ENCODE measurements at regions not wholly inside any gene's neighbourhood (a gene's known extent, or its start where the extent isn't known, plus 50 kb on each side); places are given as distances from the start of the nearest gene placed in this dataset.

- DNase-seq, result no peak
Observed at GRCh38 chr18:65124633-65125032, 626.2 kb upstream of the CDH7 start.

- no peak for DNase-seq
Observed at GRCh38 chr18:65103864-65104263, 646.9 kb upstream of the CDH7 start.

GRCh38 chr18:65093346-65093745 is 657.5 kb upstream of the CDH7 start:
- no peak for DNase-seq

DNA sequence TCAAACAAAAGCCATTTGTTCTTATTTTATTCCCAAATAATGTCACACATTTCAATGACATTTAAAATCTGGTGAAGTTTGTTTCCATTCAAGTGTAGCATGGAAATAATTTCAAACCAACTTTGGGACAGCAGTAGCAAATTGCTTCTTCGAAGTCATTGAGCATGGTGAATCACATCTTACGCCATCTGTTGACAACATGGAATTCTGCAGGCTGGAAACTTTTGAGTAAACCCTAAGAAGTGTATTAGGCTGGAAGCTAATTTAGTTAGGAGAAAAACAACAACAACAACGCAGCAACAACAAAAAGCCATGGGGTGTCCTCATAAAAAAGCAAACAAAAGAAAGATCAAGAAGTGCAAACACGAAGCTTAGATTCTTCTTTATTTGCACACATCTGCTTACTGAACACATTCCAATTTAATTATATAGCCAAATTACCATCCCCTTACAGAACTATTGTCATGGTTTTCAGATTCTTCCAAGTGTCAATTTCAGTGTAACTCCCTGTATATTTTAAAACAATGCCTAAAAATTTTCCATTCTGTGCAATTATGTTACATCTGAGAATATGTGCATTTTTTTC is 659.0 kb upstream of the CDH7 start:
- peak; percentile 36 for DNase-seq

GRCh38 chr18:65082907-65083306 is 667.9 kb upstream of the CDH7 start:
- no peak for DNase-seq

GRCh38 chr18:65081786-65082185 is 669.0 kb upstream of the CDH7 start:
- DNase-seq, result no peak

- no peak for DNase-seq
Observed at GRCh38 chr18:65073060-65073550, 677.7 kb upstream of the CDH7 start.

DNA sequence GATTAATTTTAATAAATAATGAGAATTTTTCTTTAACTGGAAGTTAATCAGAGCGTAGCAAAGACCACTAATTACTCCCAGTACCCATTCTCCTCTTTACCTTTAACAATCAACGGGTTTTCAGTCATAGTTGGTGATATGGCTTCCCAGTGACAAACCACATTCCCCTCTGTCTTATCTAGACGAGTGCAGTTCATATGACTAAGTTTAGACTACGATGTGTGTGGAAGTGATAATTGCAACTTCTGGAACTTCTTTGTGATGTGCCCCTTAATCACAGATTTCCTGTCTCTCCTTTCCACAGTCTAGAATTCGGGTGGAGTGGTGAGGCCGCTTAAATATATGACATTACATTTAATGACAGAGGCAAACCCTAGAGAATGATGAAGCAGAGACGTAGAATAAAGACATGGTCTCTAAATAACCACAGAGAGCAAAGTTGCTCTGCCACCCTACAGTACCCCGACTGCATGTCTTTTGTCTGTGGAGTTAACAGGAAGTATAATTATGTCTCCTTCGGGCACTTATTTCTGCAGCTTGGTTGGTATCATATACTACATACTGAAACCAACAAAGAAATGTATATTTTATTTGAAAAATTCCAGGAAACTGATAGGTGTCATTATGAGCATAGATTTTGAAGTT is 693.3 kb upstream of the CDH7 start:
- DNase-seq, result no peak

- no peak for DNase-seq
Observed at GRCh38 chr18:65056575-65056974, 694.2 kb upstream of the CDH7 start.

DNA sequence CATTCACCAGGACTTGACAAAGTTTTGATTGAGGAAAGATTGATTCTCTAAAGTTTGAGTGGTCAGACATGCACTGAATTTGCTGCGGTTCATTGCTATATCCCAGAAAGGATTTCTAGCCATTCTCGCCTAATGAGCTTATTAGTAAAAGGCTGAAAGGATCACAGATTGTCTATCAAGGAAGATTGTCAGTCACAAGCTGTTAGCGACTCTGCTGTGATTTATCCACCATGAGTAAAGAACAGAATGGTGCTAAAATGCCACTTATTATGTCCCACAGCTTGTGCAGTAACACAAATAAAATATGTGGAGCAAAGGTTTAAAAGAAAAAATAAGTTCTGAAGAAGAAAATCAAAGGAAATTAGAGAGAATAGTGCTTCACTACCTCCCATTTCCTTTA is 701.2 kb upstream of the CDH7 start:
- DNase-seq, result no peak

DNA sequence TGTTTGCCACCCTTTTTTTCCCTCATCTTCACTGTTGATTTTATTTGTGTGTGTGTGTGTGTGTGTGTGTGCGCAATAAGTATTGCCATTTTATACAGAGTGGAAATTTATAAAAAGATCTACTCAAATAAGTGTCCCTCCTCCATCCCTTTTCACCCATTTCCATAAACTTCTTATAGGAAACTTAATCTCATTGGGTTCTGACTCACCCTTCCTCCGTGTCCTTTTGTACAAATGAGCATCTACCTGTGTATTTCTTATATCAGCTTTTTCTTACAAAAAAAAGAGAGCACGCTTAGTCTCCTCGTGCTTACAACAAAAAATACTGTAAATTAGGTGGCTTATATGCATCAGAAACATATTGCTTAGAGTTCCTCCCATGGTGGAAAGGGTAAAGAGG is 711.2 kb upstream of the CDH7 start:
- no peak for DNase-seq

DNA sequence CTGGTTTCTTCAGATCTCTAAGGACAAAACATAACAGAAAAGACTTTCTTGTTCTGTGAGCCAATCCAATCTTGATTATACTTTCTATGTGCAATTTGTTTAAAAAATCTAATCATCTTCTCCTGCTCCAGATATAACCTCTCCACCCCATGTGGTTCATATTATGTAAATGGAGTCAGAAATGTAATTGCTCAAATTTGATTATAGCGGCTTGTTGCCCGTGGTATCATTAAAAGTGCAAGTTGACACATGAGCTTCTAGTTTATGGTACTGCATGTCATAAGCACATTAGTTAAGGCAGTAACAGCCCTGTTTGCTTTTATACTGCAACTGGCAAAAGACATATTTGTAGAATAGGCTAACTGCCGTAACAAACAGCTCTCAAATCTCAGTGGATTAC is 715.1 kb upstream of the CDH7 start:
- no peak for DNase-seq

DNA sequence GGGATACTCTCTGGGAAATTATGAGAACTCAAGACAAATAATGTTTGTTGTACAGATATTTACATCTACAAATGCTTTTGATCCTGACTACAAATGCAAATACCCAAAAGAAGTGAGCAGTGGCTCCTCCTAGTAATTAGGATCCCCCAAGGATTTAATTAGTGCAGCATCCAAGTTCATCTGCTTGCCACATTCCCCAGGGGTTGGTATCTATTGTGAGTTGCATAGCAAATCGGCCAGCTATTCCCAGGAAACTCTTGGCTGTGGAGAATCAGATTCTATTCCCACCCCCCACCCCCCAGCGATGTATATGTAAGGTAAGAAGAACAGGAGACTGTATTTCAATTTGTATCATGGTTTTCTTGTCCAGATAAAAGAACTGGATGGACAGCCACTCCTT is 725.1 kb upstream of the CDH7 start:
- no peak for DNase-seq

- no peak for DNase-seq
Observed at GRCh38 chr18:65021021-65021420, 729.8 kb upstream of the CDH7 start.

DNA sequence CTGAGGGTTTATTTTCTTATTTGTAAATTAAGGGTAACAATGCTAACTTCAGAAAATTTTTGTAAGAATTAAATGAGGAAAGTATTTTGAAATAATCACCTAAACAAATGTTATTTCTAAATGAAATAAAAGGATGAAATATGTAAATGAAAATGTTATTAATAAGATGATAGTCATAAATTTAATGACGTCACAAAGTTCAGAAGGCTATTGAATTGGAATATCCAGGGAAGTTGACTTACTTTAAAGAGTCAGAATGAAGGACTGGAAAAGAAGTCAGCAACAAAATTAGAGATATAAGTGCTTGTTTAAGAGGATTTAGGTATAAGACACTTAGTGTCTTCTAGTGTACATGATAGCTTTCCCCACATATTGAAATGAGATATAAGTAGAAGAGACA is 732.6 kb upstream of the CDH7 start:
- no peak for DNase-seq

DNA sequence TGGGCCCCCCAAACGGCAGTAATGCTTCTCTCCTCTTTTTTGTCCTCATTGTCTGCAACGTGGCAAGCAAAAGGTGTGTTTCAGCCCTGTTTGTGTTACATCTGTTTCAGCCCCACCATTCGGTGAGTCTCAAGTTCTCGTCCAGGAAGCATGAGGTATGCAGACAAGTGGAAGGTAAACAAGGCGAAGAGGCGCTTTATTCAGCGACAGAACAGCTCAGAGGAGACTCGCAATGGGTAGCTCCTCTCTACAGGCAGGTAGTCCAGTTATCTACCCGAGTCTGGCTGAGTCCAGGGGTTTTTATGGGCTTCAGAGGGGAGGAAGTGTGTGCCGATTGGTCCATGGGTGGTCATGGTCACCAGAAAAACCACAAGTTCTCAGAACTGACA is 733.4 kb upstream of the CDH7 start:
- DNase-seq, result no peak

DNA sequence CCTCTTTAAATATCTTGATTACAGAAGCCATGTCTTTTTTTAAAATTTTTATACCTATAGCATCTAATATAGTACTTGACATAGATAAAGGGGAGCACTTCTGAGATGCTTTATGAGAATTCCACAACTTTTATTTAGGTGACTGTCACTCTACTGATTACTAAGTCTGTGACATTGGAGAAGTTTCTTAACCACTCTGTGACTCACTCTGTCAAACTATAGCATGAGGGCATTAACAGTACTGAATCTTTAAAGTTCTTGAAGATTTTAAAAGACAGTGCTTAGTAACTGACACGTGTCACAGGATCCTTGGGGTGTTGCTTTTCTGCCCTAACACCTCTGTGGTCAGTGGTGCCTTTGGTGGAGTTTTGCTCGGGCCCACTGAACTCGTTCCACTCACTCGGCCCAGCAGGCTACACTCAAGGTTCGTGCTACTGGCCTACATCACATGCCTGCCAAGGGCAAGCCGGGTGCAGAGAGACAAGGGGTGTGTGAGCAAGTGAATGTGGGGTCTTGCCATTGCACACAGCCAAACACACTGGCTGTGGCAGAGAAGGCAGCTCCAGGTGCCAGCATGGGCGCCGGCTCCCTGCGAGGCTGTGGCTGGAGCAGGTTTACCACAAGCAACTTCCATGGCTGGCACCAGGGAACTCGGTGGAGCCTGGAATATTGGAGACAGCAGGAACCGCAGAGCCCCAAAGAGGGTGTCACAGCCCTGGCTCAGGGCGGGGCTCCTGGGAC is 734.0 kb upstream of the CDH7 start:
- no peak for DNase-seq

- DNase-seq, result no peak
Observed at GRCh38 chr18:64994370-64994769, 756.4 kb upstream of the CDH7 start.

DNA sequence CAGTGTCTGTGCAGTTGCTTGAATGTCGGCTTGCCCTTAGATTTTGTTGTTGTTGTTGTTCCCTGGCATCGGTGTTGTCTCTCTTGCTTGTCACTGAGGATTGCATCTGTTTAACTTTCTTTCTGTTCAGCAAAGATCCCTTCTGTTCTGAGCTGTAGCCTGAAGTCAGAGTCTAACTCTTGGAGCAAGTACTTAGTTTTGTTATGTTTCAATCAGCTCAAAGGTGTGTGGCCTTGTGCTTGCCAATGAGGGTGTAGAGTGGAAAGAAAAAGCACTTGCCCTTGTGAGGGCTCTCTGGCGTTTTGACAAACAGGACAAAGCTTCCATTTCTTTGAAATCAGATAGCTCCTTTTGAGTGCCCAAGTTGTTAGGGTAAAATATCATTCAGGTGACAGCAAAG is 757.1 kb upstream of the CDH7 start:
- DNase-seq, result no peak

GRCh38 chr18:64992654-64993053 is 758.2 kb upstream of the CDH7 start:
- DNase-seq, result no peak

- DNase-seq, result no peak
Observed at GRCh38 chr18:64991102-64991501, 759.7 kb upstream of the CDH7 start.

DNA sequence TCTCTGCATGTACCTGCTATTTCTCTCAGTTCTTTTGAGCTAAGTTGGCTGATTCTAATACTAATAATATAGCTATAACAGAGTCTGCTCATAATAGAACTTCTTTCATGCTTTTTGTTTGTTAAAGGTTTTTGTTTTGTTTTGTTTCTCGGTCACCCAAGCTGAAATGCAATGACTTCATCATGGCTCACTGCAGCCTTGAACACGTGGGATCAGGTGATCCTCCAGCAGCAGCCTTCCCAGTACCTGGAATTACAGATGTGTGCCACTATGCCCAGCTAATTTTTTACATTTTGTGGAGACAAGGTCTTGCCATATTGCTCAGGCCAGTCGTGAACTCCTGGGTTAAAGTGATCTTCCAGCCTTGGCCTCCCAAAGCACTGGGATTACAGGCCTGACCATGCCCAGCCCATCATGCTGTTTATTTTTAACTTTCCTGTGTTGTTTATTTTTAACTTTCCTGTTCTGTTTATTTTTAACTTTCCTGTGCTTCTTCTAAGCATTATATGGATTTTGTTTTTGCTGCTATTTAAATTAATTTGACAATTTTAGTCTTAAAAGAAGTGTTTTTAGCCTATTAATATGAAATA is 763.8 kb upstream of the CDH7 start:
- no peak for DNase-seq

DNA sequence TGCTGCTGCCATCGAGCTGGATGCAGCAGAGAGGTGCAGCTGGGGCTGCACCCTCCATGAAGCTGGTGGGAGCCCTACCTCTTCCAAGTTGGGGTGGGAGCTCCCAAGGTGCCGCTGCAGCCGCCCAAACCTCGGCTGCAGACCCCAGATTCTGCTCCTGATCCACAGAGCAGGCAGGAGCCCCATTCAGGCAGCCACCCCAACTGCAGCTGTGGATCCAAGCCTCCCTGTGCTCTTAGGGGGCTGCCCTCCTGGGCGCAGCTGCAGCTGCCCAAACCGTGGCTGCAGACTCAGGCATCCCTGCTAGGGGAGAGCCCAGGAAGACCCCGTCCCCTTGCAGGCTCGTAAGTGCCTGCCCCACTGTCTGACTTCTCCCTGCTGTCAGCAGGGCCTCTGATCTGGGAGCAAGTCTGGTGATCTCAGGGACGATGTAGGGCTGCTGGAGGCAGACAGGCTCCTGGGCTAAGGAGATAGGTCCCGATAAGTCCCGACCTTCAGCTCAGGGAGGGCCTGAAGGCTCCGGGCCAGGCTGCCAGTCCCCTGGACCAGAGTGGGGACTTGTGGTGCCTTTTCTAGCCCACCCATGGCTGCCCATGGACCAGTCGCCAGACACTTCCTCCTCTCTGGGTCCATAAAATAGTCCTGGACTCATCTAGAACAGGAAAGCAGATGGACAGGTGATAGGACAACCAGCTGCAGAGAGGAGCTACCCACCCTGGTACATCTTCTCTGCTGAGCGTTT is 767.1 kb upstream of the CDH7 start:
- no peak for DNase-seq
